SK-N-SH (cell line): ENCODE measurements at regions not wholly inside any gene's neighbourhood (a gene's known extent, or its start where the extent isn't known, plus 50 kb on each side); places are given as distances from the start of the nearest gene placed in this dataset.

Source experiments
- EZH2phosphoT487 ChIP-seq: fragments of 200-600 bp; sonication (generic); IDR thresholded peaks from 2 replicates; pipeline ENCODE4 v1.6.1; 2017; ENCODE audit warnings: low read depth, mixed run types, mild to moderate bottlenecking, antibody characterized with exemption, moderate library complexity, borderline replicate concordance
- FOXM1 ChIP-seq: IDR thresholded peaks from 2 replicates; pipeline ENCODE4 v1.4.0; 2012; ENCODE audit warnings: low read depth, mild to moderate bottlenecking
- POLR2AphosphoS5 ChIP-seq: IDR thresholded peaks from 2 replicates; pipeline ENCODE4 v1.6.1; 2012; ENCODE audit warnings: low read depth, low read length
- SMC3 ChIP-seq: IDR thresholded peaks from 2 replicates; pipeline ENCODE4 v1.6.1; 2012; ENCODE audit warnings: low read depth, low read length, improper control_type of control experiment
- TF ChIP-seq, protein P1 (sequence below): IDR thresholded peaks from 2 replicates; pipeline ENCODE4 v1.4.0; 2012; ENCODE audit warnings: low read depth
- TF ChIP-seq, protein P2 (sequence below): fragments of 200-600 bp; sonication (generic); IDR thresholded peaks from 2 replicates; pipeline ENCODE4 v1.6.1; 2017; ENCODE audit warnings: antibody characterized with exemption, mild to moderate bottlenecking, moderate library complexity

DNA sequence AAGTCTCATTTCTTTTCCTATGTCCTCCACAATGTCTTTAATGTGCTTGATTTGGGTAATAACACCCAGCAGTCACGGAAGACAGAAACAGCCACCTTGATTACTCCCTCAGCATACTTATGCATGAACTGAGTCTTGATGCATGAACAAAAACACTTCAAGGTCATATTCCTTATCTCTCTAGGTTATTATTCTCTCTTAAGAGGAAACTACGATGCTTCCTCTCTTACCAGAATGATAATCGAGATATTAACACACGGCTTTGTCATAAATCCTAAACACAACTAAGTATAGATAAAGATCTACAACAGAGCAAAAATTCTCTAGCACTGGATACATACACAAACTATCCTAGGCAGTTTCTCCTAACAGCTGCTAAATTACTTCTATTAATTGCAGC, 583.5 kb upstream of the ATP2B1 start:
- TF ChIP-seq, protein P1, sequence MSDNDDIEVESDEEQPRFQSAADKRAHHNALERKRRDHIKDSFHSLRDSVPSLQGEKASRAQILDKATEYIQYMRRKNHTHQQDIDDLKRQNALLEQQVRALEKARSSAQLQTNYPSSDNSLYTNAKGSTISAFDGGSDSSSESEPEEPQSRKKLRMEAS = no peak
- TF ChIP-seq SMC3 (no peak), POLR2AphosphoS5 (no peak), FOXM1 (no peak), EZH2phosphoT487 (no peak)
- TF ChIP-seq, protein P2, sequence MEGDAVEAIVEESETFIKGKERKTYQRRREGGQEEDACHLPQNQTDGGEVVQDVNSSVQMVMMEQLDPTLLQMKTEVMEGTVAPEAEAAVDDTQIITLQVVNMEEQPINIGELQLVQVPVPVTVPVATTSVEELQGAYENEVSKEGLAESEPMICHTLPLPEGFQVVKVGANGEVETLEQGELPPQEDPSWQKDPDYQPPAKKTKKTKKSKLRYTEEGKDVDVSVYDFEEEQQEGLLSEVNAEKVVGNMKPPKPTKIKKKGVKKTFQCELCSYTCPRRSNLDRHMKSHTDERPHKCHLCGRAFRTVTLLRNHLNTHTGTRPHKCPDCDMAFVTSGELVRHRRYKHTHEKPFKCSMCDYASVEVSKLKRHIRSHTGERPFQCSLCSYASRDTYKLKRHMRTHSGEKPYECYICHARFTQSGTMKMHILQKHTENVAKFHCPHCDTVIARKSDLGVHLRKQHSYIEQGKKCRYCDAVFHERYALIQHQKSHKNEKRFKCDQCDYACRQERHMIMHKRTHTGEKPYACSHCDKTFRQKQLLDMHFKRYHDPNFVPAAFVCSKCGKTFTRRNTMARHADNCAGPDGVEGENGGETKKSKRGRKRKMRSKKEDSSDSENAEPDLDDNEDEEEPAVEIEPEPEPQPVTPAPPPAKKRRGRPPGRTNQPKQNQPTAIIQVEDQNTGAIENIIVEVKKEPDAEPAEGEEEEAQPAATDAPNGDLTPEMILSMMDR = no peak
